Small intestine (tissue), 7 donors: ENCODE measurements at regions not wholly inside any gene's neighbourhood (a gene's known extent, or its start where the extent isn't known, plus 50 kb on each side); places are given as distances from the start of the nearest gene placed in this dataset.

Experiments
- DNase-seq, 2 donors: peaks; one replicate each; pipeline versions ENCODE4 v3.0.0 to v3.0.0-alpha.2; 2013
- FAIRE-seq: peaks from 2 replicates; lab custom pipeline; 2012; peaks lifted over from hg19 to GRCh38; lab: Jason Lieb, UNC
- H3K27ac ChIP-seq, 3 donors: one replicate each; pipeline ENCODE4 v1.5.1; 2013; ENCODE audit warnings: low read length in 2 of 3, mild to moderate bottlenecking in 2 of 3, control low read depth in 1 of 3, inconsistent platforms in 1 of 3, low read depth in 1 of 3, moderate library complexity in 1 of 3
- H3K27me3 ChIP-seq, 3 donors: one replicate each; pipeline ENCODE4 v1.6.1; 2013; ENCODE audit warnings: low read length in 3 of 3, inconsistent platforms in 1 of 3; ENCODE audit not compliant: control insufficient read depth in 3 of 3, insufficient read depth in 3 of 3
- H3K36me3 ChIP-seq, 3 donors: one replicate each; pipeline ENCODE4 v1.6.1; 2013; ENCODE audit warnings: low read length in 3 of 3, inconsistent platforms in 1 of 3, low read depth in 1 of 3, mild to moderate bottlenecking in 1 of 3, moderate library complexity in 1 of 3; ENCODE audit not compliant: control insufficient read depth in 3 of 3, insufficient read depth in 2 of 3
- H3K4me1 ChIP-seq, 3 donors: one replicate each; pipeline ENCODE4 v1.6.1; 2013; ENCODE audit warnings: low read length in 2 of 3, inconsistent platforms in 1 of 3, low read depth in 1 of 3, mild to moderate bottlenecking in 1 of 3, moderate library complexity in 1 of 3; ENCODE audit not compliant: control insufficient read depth in 3 of 3, insufficient read depth in 2 of 3
- H3K4me3 ChIP-seq, 3 donors: one replicate each; pipeline ENCODE4 v1.5.1; 2013; ENCODE audit warnings: low read length in 3 of 3, control low read depth in 1 of 3, inconsistent platforms in 1 of 3, low read depth in 1 of 3, mild to moderate bottlenecking in 1 of 3, moderate library complexity in 1 of 3
- H3K9me3 ChIP-seq, 2 donors: one replicate each; pipeline ENCODE4 v1.6.1; 2013; ENCODE audit warnings: low read depth in 1 of 2, low read length in 1 of 2; ENCODE audit not compliant: control insufficient read depth in 2 of 2, insufficient read depth in 1 of 2
- whole genome bisulfite sequencing, 3 donors: extraction: QIAGEN DNeasy Blood & Tissue Kit; methylation state at CpG; one replicate each; pipeline ENCODE4 v1.1.7; 2013; 5-methylcytosine and 5-hydroxymethylcytosine counted together
- donor health status: healthy with polysubstance abuse.
- donor health status: control.
- donor health status: control.
- donor health status: Bipolar disorder and iron deficiency.
- donor health status: healthy.

GRCh38 chr14:101463566-101464171, 97.6 kb upstream of the DIO3 start:
- Histone ChIP-seq H3K4me3 (no peak overlapping the region), H3K27me3 (peaks cover 7 to 13% (median 8%) of the 10 kb centered on the region in 3 donors), H3K36me3 (no peaks in the 10 kb centered on the region), H3K9me3 (no peaks in the 10 kb centered on the region), H3K4me1 (peaks cover 0 to 18% (median 0%) of the 10 kb centered on the region in 3 donors), H3K27ac (peak overlapping the region in 1 of 3 donors; percentile 42)
- WGBS, 3 donors: 78 to 96% (median 87%) methylated on average over 1 of the region's 1 CpG
- DNase-seq (no peak), FAIRE-seq (no peak)

- no peak overlapping the region for H3K27ac ChIP-seq
- 56 to 80% (median 60%) methylated on average over 17 of the region's 17 CpGs for WGBS, 3 donors
- H3K9me3 ChIP-seq: no peaks in the 10 kb centered on the region
- no peaks in the 10 kb centered on the region for H3K36me3 ChIP-seq
- peaks cover 0 to 18% (median 0%) of the 10 kb centered on the region in 3 donors for H3K4me1 ChIP-seq
- peaks cover under 1 to 7% (median 4%) of the 10 kb centered on the region in 3 donors for H3K27me3 ChIP-seq
- no peak for DNase-seq
- no peak for FAIRE-seq
- H3K4me3 ChIP-seq: no peak overlapping the region
Measured at GRCh38 chr14:101464310-101464983, 96.8 kb upstream of the DIO3 start.

GRCh38 chr14:101464984-101465794, 96.1 kb upstream of the DIO3 start:
- DNase-seq: no peak
- no peak overlapping the region for H3K4me3 ChIP-seq
- no peaks in the 10 kb centered on the region for H3K36me3 ChIP-seq
- peaks cover 0 to 18% (median 0%) of the 10 kb centered on the region in 3 donors for H3K4me1 ChIP-seq
- 70 to 82% (median 77%) methylated on average over 14 of the region's 14 CpGs for WGBS, 3 donors
- no peak for FAIRE-seq
- peaks cover 0 to 4% (median 3%) of the 10 kb centered on the region in 3 donors for H3K27me3 ChIP-seq
- H3K9me3 ChIP-seq: no peaks in the 10 kb centered on the region
- no peak overlapping the region for H3K27ac ChIP-seq

GRCh38 chr14:101465795-101466448, 95.4 kb upstream of the DIO3 start:
- H3K36me3 ChIP-seq: no peaks in the 10 kb centered on the region
- 74 to 84% (median 75%) methylated on average over 9 of the region's 9 CpGs for WGBS, 3 donors
- H3K9me3 ChIP-seq: no peaks in the 10 kb centered on the region
- peaks cover 0 to 18% (median 0%) of the 10 kb centered on the region in 3 donors for H3K4me1 ChIP-seq
- no peak overlapping the region for H3K27ac ChIP-seq
- DNase-seq (no peak), FAIRE-seq (no peak)
- no peaks in the 10 kb centered on the region for H3K27me3 ChIP-seq
- H3K4me3 ChIP-seq: no peak overlapping the region

GRCh38 chr14:101466456-101467180, 94.7 kb upstream of the DIO3 start:
- Histone ChIP-seq H3K27ac (no peak overlapping the region), H3K4me3 (no peak overlapping the region), H3K36me3 (no peaks in the 10 kb centered on the region), H3K27me3 (no peaks in the 10 kb centered on the region), H3K9me3 (no peaks in the 10 kb centered on the region), H3K4me1 (peaks cover 0 to 21% (median 0%) of the 10 kb centered on the region in 3 donors)
- WGBS, 3 donors: 79 to 86% (median 80%) methylated on average over 17 of the region's 17 CpGs
- DNase-seq (no peak), FAIRE-seq (no peak)

GRCh38 chr14:101467181-101467926, 93.9 kb upstream of the DIO3 start:
- Histone ChIP-seq H3K27ac (no peak overlapping the region), H3K27me3 (no peaks in the 10 kb centered on the region), H3K4me3 (no peak overlapping the region), H3K4me1 (peaks cover 0 to 26% (median 0%) of the 10 kb centered on the region in 3 donors), H3K9me3 (no peaks in the 10 kb centered on the region), H3K36me3 (no peaks in the 10 kb centered on the region)
- DNase-seq (no peak), FAIRE-seq (no peak)
- WGBS, 3 donors: 91 to 94% (median 93%) methylated on average over 13 of the region's 13 CpGs

GRCh38 chr14:101469382-101470247, 91.7 kb upstream of the DIO3 start:
- Histone ChIP-seq H3K4me3 (no peak overlapping the region), H3K36me3 (no peaks in the 10 kb centered on the region), H3K9me3 (no peaks in the 10 kb centered on the region), H3K27ac (no peak overlapping the region), H3K27me3 (no peaks in the 10 kb centered on the region), H3K4me1 (peaks cover 0 to 18% (median 0%) of the 10 kb centered on the region in 3 donors)
- no peak for DNase-seq
- FAIRE-seq: no peak
- 78 to 83% (median 83%) methylated on average over 25 of the region's 25 CpGs for WGBS, 3 donors
